Glutamatergic neuron (in vitro differentiated cells): ENCODE measurements at regions not wholly inside any gene's neighbourhood (a gene's known extent, or its start where the extent isn't known, plus 50 kb on each side); places are given as distances from the start of the nearest gene placed in this dataset.

ENCODE experiments used
- DNase-seq: peaks from one replicate; pipeline ENCODE4 v3.0.0; 2022
- H3K27ac Mint-ChIP-seq: one replicate; pipeline ENCODE4 v1.8.0; 2020; ENCODE audit warnings: mild to moderate bottlenecking, mixed read lengths, inconsistent platforms; ENCODE audit not compliant: unreplicated experiment
- H3K27me3 Mint-ChIP-seq: one replicate; pipeline ENCODE4 v1.8.0; 2020; ENCODE audit warnings: mild to moderate bottlenecking, moderate library complexity, mixed read lengths, inconsistent platforms; ENCODE audit not compliant: unreplicated experiment
- H3K36me3 Mint-ChIP-seq: one replicate; pipeline ENCODE4 v1.8.0; 2020; ENCODE audit warnings: mild to moderate bottlenecking, mixed read lengths, inconsistent platforms; ENCODE audit not compliant: unreplicated experiment
- H3K4me1 Mint-ChIP-seq: one replicate; pipeline ENCODE4 v1.8.0; 2020; ENCODE audit warnings: mild to moderate bottlenecking, low read depth, mixed read lengths, inconsistent platforms; ENCODE audit not compliant: unreplicated experiment
- H3K4me3 Mint-ChIP-seq: one replicate; pipeline ENCODE4 v1.8.0; 2020; ENCODE audit warnings: mild to moderate bottlenecking, mixed read lengths, inconsistent platforms; ENCODE audit not compliant: unreplicated experiment
- H3K9me3 Mint-ChIP-seq: one replicate; pipeline ENCODE4 v1.8.0; 2020; ENCODE audit warnings: mild to moderate bottlenecking, moderate library complexity, mixed read lengths, inconsistent platforms; ENCODE audit not compliant: unreplicated experiment
- TF ChIP-seq, protein P1 (sequence below): fragments of 200-600 bp; sonication (generic); IDR thresholded peaks from one replicate; pipeline ENCODE4 v1.5.0; 2021; ENCODE audit not compliant: partially characterized antibody, unreplicated experiment

DNA sequence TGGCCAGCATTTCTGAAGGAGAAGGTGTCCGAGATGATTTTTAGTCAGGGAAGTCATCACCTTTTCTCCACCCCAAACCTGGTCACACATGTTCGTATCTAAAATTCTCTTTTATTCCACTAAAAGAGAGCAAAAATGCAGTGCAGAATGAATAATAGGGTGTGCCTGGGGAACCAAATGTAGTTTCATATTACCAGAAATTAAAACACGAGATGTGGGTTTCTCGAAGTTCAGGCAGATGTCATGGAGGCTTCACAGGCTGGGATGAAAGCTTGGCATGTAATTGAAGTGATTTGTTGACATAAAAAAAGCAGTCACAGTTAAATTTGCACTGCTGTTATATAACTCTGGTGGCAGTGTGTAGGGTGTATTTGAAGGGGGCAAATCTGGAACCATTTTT lies 165.5 kb upstream of the PDE5A start:
- Mint-ChIP-seq H3K27me3 (no peaks in the 10 kb centered on the region), H3K4me3 (no peak overlapping the region), H3K4me1 (no peaks in the 10 kb centered on the region), H3K9me3 (no peaks in the 10 kb centered on the region), H3K36me3 (no peaks in the 10 kb centered on the region), H3K27ac (no peak overlapping the region)
- no peak for DNase-seq
- TF ChIP-seq, protein P1, sequence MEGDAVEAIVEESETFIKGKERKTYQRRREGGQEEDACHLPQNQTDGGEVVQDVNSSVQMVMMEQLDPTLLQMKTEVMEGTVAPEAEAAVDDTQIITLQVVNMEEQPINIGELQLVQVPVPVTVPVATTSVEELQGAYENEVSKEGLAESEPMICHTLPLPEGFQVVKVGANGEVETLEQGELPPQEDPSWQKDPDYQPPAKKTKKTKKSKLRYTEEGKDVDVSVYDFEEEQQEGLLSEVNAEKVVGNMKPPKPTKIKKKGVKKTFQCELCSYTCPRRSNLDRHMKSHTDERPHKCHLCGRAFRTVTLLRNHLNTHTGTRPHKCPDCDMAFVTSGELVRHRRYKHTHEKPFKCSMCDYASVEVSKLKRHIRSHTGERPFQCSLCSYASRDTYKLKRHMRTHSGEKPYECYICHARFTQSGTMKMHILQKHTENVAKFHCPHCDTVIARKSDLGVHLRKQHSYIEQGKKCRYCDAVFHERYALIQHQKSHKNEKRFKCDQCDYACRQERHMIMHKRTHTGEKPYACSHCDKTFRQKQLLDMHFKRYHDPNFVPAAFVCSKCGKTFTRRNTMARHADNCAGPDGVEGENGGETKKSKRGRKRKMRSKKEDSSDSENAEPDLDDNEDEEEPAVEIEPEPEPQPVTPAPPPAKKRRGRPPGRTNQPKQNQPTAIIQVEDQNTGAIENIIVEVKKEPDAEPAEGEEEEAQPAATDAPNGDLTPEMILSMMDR = no peak

DNA sequence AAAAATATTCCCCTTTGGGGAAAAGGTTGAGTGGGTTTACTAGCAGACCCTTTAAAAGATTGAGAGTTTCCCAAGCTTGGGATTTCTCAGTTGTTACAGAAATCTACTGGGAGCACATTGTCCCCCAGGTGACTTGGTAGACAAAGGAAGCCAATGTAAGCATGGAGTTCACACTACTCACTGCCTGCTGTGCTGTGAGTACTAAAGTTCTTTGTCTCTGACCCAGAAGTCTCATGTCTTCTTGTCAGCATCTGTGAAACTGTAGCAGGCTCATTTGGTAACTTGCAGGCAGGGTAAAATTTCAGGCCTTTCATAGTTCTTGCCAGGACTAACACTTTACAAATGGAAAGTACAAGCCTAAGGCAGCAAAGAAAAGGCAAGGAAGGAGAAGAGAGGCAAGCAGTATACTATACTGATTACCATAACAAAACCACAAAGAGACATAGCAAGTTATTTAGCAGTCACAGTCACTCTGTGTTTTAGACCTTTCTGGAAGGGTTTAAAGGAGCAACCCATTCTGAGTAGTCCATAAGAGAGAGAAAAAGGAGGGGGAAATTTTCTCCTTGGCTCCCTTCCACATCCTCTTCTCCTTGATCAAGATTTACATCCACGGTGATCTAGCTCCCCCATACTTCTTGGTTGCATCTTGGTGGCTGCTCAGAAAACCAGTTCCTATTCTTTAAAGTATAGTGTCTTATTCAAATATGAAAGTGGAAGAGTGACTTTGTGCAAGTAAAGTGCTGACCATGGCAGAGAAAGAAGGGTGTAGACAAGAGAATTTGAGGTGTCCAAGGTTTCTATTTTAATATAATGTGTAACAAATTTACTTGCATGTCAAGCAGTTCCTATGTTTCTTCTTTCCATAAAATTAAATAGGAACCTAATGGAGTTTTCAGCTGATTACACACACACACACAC lies 160.0 kb upstream of the PDE5A start:
- Mint-ChIP-seq H3K4me3 (no peak overlapping the region), H3K27me3 (no peaks in the 10 kb centered on the region), H3K27ac (no peak overlapping the region), H3K4me1 (no peaks in the 10 kb centered on the region), H3K36me3 (peaks cover 6% of the 10 kb centered on the region), H3K9me3 (peaks cover 3% of the 10 kb centered on the region)
- TF ChIP-seq, protein P1 = no peak
- DNase-seq = no peak

- no peaks in the 10 kb centered on the region for H3K4me1 Mint-ChIP-seq
- H3K27ac Mint-ChIP-seq = no peak overlapping the region
- H3K4me3 Mint-ChIP-seq = no peak overlapping the region
- TF ChIP-seq, protein P1 = no peak
- peaks cover 6% of the 10 kb centered on the region for H3K36me3 Mint-ChIP-seq
- DNase-seq = no peak
- peaks cover 3% of the 10 kb centered on the region for H3K9me3 Mint-ChIP-seq
- H3K27me3 Mint-ChIP-seq = no peaks in the 10 kb centered on the region
Measured at GRCh38 chr4:119785963-119786362, 157.4 kb upstream of the PDE5A start.

DNA sequence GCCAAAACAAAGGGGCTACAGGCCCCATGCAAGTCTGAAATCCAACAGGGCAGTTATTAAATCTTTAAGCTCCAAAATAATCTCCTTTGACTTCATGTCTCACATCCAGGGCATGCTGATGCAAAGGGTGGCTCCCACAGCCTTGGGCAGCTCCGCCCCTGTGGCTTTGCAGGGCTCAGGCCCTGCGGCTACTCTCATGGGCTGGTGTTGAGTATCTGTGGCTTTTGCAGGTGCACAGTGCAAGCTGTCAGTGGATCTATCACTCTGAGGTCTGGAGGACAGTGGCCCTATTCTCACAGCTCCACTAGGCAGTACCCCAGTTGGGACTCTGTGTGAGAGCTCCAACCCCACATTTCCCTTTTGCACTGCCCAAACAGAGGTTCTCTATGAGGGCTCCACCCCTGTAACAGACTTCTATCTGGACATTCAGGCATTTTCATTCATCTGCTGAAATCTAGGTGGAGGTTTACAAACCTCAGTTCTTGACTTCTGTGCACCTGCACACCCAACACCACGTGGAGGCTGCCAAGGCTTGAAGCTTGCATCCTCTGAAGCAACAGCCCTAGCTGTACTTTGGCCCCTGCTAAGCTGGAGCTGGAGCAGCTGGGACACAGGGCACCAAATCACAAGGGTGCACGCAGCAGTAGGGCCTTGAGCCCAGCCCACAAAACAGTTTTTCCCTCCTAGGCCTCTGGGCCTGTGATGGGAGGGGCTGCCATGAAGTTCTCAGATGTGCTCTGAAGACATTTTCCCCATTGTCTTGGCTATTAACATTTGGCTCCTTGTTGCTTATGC lies 154.8 kb upstream of the PDE5A start:
- TF ChIP-seq, protein P1 = no peak
- Mint-ChIP-seq H3K27me3 (no peaks in the 10 kb centered on the region), H3K4me3 (no peak overlapping the region), H3K4me1 (no peaks in the 10 kb centered on the region), H3K9me3 (peaks cover 3% of the 10 kb centered on the region), H3K27ac (no peak overlapping the region), H3K36me3 (peaks cover 6% of the 10 kb centered on the region)
- DNase-seq = no peak
